Fibroblast of lung (primary cell): ENCODE measurements at regions not wholly inside any gene's neighbourhood (a gene's known extent, or its start where the extent isn't known, plus 50 kb on each side); places are given as distances from the start of the nearest gene placed in this dataset.

Experiments
- DNase-seq, 2 donors: peaks; one replicate each; pipeline versions ENCODE4 v3.0.0 to v3.0.0-alpha.2; 2010; ENCODE audit warnings: low read depth in 2 of 2
- H2AFZ ChIP-seq: 2 replicates; pipeline ENCODE4 v1.5.1; 2012; ENCODE audit warnings: low read length, control low read depth, inconsistent platforms
- H3K27ac ChIP-seq: 2 replicates; pipeline ENCODE4 v1.5.1; 2011; ENCODE audit warnings: low read length, control low read depth; ENCODE audit not compliant: insufficient read depth
- H3K27me3 ChIP-seq: 2 replicates; pipeline ENCODE4 v1.5.1; 2011; ENCODE audit warnings: mild to moderate bottlenecking, low read length; ENCODE audit not compliant: control insufficient read depth, insufficient read depth
- H3K36me3 ChIP-seq: 2 replicates; pipeline ENCODE4 v1.5.1; 2011; ENCODE audit warnings: low read length; ENCODE audit not compliant: control insufficient read depth, insufficient read depth
- H3K4me1 ChIP-seq: 2 replicates; pipeline ENCODE4 v1.5.1; 2011; ENCODE audit warnings: low read length; ENCODE audit not compliant: control insufficient read depth, insufficient read depth; ENCODE audit errors: extremely low read depth
- H3K4me2 ChIP-seq: 2 replicates; pipeline ENCODE4 v1.5.1; 2011; ENCODE audit warnings: low read length, control low read depth; ENCODE audit not compliant: insufficient read depth; ENCODE audit errors: extremely low read depth
- H3K4me3 ChIP-seq, 4 experiments: fragments of 200-600 bp in 1 of 4; sonication (generic) in 1 of 4; replicated peaks in 1 of 4; 2 replicates each; pipeline ENCODE4 v1.5.1; 2011 to 2016; ENCODE audit warnings: low read length in 4 of 4, low read depth in 3 of 4, mild to moderate bottlenecking in 3 of 4, control low read depth in 2 of 4, inconsistent platforms in 1 of 4, mixed read lengths in 1 of 4; ENCODE audit not compliant: insufficient read depth in 1 of 4; ENCODE audit errors: control extremely low read depth in 1 of 4
- H3K79me2 ChIP-seq: 2 replicates; pipeline ENCODE4 v1.5.1; 2012; ENCODE audit warnings: mild to moderate bottlenecking, low read length, inconsistent platforms; ENCODE audit not compliant: control insufficient read depth, insufficient read depth
- H3K9ac ChIP-seq: 2 replicates; pipeline ENCODE4 v1.5.1; 2011; ENCODE audit warnings: mild to moderate bottlenecking, low read length, control low read depth; ENCODE audit not compliant: insufficient read depth
- H3K9me3 ChIP-seq: 2 replicates; pipeline ENCODE4 v1.5.1; 2012; ENCODE audit warnings: low read depth, low read length; ENCODE audit not compliant: control insufficient read depth, insufficient read depth
- H4K20me1 ChIP-seq: 2 replicates; pipeline ENCODE4 v1.5.1; 2011; ENCODE audit warnings: low read length; ENCODE audit not compliant: control insufficient read depth, insufficient read depth; ENCODE audit errors: extremely low read depth
- CTCF ChIP-seq, 2 donors: IDR thresholded peaks in 1 of 2; conservative IDR thresholded peaks in 1 of 2; 1 replicate in 1 of 2; 2 replicates in 1 of 2; pipeline ENCODE4 v1.5.1; 2011 to 2012; ENCODE audit warnings: low read length in 2 of 2, control low read depth in 1 of 2, inconsistent platforms in 1 of 2, low read depth in 1 of 2, mild to moderate bottlenecking in 1 of 2
- EZH2 ChIP-seq: IDR thresholded peaks from 2 replicates; pipeline ENCODE4 v1.5.1; 2012; ENCODE audit warnings: low read length, control low read depth, mild to moderate bottlenecking; ENCODE audit errors: missing control alignments

GRCh38 chr1:221888801-221889200, 146.9 kb upstream of the DUSP10 start:
- Histone ChIP-seq H3K4me2 (no peak overlapping the region), H2AFZ (no peak overlapping the region), H3K27ac (no peak overlapping the region), H3K4me1 (peaks cover 14% of the 10 kb centered on the region), H3K36me3 (no peaks in the 10 kb centered on the region), H3K9me3 (no peaks in the 10 kb centered on the region), H3K27me3 (no peaks in the 10 kb centered on the region), H3K4me3 (no peak overlapping the region), H4K20me1 (no peaks in the 10 kb centered on the region), H3K79me2 (no peaks in the 10 kb centered on the region), H3K9ac (no peak overlapping the region)
- DNase-seq: no peak
- TF ChIP-seq EZH2 (no peak), CTCF (conservative IDR thresholded peaks at IDR 0.05 in 1 of 2, IDR thresholded peaks at IDR 0.05 in 1 of 2; ENCODE audit: low read depth in 1 of 2, low read length in 2 of 2) (no peak)

GRCh38 chr1:221888218-221888617, 146.3 kb upstream of the DUSP10 start:
- no peaks in the 10 kb centered on the region for H4K20me1 ChIP-seq
- no peak for TF ChIP-seq CTCF (conservative IDR thresholded peaks at IDR 0.05 in 1 of 2, IDR thresholded peaks at IDR 0.05 in 1 of 2; ENCODE audit: low read depth in 1 of 2, low read length in 2 of 2)
- no peak for TF ChIP-seq EZH2

GRCh38 chr1:221887758-221888157, 145.9 kb upstream of the DUSP10 start:
- Histone ChIP-seq H3K4me1 (peaks cover 14% of the 10 kb centered on the region), H2AFZ (no peak overlapping the region), H4K20me1 (no peaks in the 10 kb centered on the region), H3K4me3 (no peak overlapping the region), H3K36me3 (no peaks in the 10 kb centered on the region), H3K27ac (no peak overlapping the region), H3K79me2 (no peaks in the 10 kb centered on the region), H3K9me3 (no peaks in the 10 kb centered on the region), H3K27me3 (no peaks in the 10 kb centered on the region), H3K4me2 (no peak overlapping the region), H3K9ac (no peak overlapping the region)
- DNase-seq: no peak
- no peak for TF ChIP-seq EZH2
- no peak for TF ChIP-seq CTCF (conservative IDR thresholded peaks at IDR 0.05 in 1 of 2, IDR thresholded peaks at IDR 0.05 in 1 of 2; ENCODE audit: low read depth in 1 of 2, low read length in 2 of 2)

More at GRCh38 chr1:221888218-221888617, 146.3 kb upstream of the DUSP10 start:
- H3K9ac ChIP-seq: no peak overlapping the region
- H3K36me3 ChIP-seq: no peaks in the 10 kb centered on the region
- H3K27me3 ChIP-seq: no peaks in the 10 kb centered on the region
- H3K9me3 ChIP-seq: no peaks in the 10 kb centered on the region
- H3K4me2 ChIP-seq: no peak overlapping the region
- H3K79me2 ChIP-seq: no peaks in the 10 kb centered on the region
- H3K4me3 ChIP-seq: no peak overlapping the region
- no peak for DNase-seq
- H2AFZ ChIP-seq: no peak overlapping the region
- H3K4me1 ChIP-seq: peaks cover 14% of the 10 kb centered on the region
- H3K27ac ChIP-seq: no peak overlapping the region
